ENCODE measurements at regions not wholly inside any gene's neighbourhood (a gene's known extent, or its start where the extent isn't known, plus 50 kb on each side); places are given as distances from the start of the nearest gene placed in this dataset.

DNA sequence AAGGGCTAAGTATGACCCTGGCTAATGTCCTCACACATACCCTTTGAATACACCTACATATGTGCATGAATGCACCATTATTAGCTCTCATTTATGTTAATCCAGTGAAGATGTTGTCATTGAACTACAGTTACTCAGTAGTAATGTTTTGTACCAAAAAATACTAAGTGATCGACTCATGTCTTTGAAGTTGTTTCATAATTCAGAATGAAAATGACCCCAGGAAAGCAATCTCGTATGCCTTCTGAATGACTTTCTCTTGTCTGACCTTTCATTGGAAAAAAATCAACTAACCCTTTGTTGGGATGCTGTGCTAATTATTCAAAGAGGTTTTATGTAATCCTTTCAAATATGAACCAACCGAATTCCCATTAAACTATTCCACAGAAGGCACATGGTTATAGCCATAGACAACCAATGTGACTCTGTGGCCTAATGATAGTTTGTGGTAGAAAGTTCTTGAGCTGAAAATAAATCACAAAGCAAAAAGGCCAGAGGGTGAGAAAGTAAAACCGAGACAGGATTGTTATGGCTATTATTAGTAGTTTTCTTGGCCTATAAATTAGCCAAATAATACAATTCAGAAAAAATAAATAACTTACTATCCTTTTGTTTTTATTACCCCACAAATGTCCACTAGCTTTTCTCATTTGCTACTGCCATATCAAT lies 86.8 kb upstream of the STARD13 start:
- no peaks in the 10 kb centered on the region for H3K79me2 ChIP-seq (ENCODE audit: control insufficient read depth, insufficient read depth, low read length)
- Mint-ChIP-seq H3K27me3 (peaks cover 11% of the 10 kb centered on the region), H3K4me3 (no peak overlapping the region), H3K4me1 (peaks cover 13% of the 10 kb centered on the region), H3K27ac (no peak overlapping the region), H3K9me3 (ENCODE audit: insufficient read depth) (no peaks in the 10 kb centered on the region)
- peaks cover 11 to 14% of the 10 kb centered on the region in 2 donors for H3K4me1 ChIP-seq (ENCODE audit: control insufficient read depth in 2 of 2, insufficient read depth in 2 of 2, low read length in 2 of 2)
- no peak overlapping the region for H3K4me2 ChIP-seq (replicated peaks; ENCODE audit: low read depth, low read length, poor library complexity, severe bottlenecking)
- no peak overlapping the region for H3K9ac ChIP-seq (ENCODE audit: low read length)
- ATAC-seq (ENCODE audit: low read depth) (no peak), DNase-seq (no peak)
- no peaks in the 10 kb centered on the region for H4K20me1 ChIP-seq (ENCODE audit: control insufficient read depth, insufficient read depth, low read length, poor library complexity, severe bottlenecking)
- CTCF ChIA-PET, result no interaction called here
- TF ChIP-seq, protein P1, sequence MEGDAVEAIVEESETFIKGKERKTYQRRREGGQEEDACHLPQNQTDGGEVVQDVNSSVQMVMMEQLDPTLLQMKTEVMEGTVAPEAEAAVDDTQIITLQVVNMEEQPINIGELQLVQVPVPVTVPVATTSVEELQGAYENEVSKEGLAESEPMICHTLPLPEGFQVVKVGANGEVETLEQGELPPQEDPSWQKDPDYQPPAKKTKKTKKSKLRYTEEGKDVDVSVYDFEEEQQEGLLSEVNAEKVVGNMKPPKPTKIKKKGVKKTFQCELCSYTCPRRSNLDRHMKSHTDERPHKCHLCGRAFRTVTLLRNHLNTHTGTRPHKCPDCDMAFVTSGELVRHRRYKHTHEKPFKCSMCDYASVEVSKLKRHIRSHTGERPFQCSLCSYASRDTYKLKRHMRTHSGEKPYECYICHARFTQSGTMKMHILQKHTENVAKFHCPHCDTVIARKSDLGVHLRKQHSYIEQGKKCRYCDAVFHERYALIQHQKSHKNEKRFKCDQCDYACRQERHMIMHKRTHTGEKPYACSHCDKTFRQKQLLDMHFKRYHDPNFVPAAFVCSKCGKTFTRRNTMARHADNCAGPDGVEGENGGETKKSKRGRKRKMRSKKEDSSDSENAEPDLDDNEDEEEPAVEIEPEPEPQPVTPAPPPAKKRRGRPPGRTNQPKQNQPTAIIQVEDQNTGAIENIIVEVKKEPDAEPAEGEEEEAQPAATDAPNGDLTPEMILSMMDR (IDR thresholded peaks at IDR 0.05), result no peak
- TF ChIP-seq EZH2 (IDR thresholded peaks at IDR 0.05; ENCODE audit: borderline replicate concordance, insufficient read depth, low read depth, low read length, poor library complexity, severe bottlenecking), result no peak
- peaks cover 0 to 2% (median 1%) of the 10 kb centered on the region in 3 donors for H3K9me3 ChIP-seq (ENCODE audit: control extremely low read depth in 1 of 3, control insufficient read depth in 2 of 3, insufficient read depth in 1 of 3, low read length in 2 of 3)
- POLR2A ChIA-PET, result no interaction called here
- WGBS (ENCODE audit: insufficient coverage), result 100% methylated on average over 1 of the region's 4 CpGs
- H3K4me3 ChIP-seq (ENCODE audit: control extremely low read depth in 1 of 5, extremely low read depth in 1 of 5, insufficient read depth in 1 of 5, low read depth in 2 of 5, low read length in 4 of 5), result no peak overlapping the region
- no peaks in the 10 kb centered on the region for H3K36me3 ChIP-seq (replicated peaks in 1 of 2; ENCODE audit: control extremely low read depth in 1 of 2, control insufficient read depth in 1 of 2, extremely low read depth in 1 of 2, insufficient read depth in 2 of 2, low read length in 1 of 2)
- no peak overlapping the region for H2AFZ ChIP-seq (ENCODE audit: insufficient read depth, low read depth, low read length, poor library complexity, severe bottlenecking)
- no peak overlapping the region for H3K27ac ChIP-seq (ENCODE audit: low read length in 2 of 2)
- intact Hi-C loops (cut with micrococcal nuclease), result no loop called here
- H3K27me3 ChIP-seq (replicated peaks in 1 of 4; ENCODE audit: control extremely low read depth in 1 of 4, control insufficient read depth in 3 of 4, insufficient read depth in 4 of 4, low read length in 3 of 4), result no peaks in the 10 kb centered on the region

- Mint-ChIP-seq H3K27ac (no peak overlapping the region), H3K27me3 (peaks cover 11% of the 10 kb centered on the region), H3K4me3 (no peak overlapping the region), H3K4me1 (peaks cover under 1% of the 10 kb centered on the region), H3K9me3 (ENCODE audit: insufficient read depth) (no peaks in the 10 kb centered on the region)
- ATAC-seq (ENCODE audit: low read depth), result no peak
- Histone ChIP-seq H4K20me1 (ENCODE audit: control insufficient read depth, insufficient read depth, low read length, poor library complexity, severe bottlenecking) (no peaks in the 10 kb centered on the region), H3K27ac (ENCODE audit: low read length in 2 of 2) (no peak overlapping the region), H3K4me3 (ENCODE audit: control extremely low read depth in 1 of 5, extremely low read depth in 1 of 5, insufficient read depth in 1 of 5, low read depth in 2 of 5, low read length in 4 of 5) (no peak overlapping the region), H3K4me2 (replicated peaks; ENCODE audit: low read depth, low read length, poor library complexity, severe bottlenecking) (no peak overlapping the region), H3K79me2 (ENCODE audit: control insufficient read depth, insufficient read depth, low read length) (no peaks in the 10 kb centered on the region), H3K9me3 (ENCODE audit: control extremely low read depth in 1 of 3, control insufficient read depth in 2 of 3, insufficient read depth in 1 of 3, low read length in 2 of 3) (peaks cover 0 to 2% (median 1%) of the 10 kb centered on the region in 3 donors), H2AFZ (ENCODE audit: insufficient read depth, low read depth, low read length, poor library complexity, severe bottlenecking) (no peak overlapping the region), H3K9ac (ENCODE audit: low read length) (no peak overlapping the region), H3K36me3 (replicated peaks in 1 of 2; ENCODE audit: control extremely low read depth in 1 of 2, control insufficient read depth in 1 of 2, extremely low read depth in 1 of 2, insufficient read depth in 2 of 2, low read length in 1 of 2) (no peaks in the 10 kb centered on the region), H3K4me1 (ENCODE audit: control insufficient read depth in 2 of 2, insufficient read depth in 2 of 2, low read length in 2 of 2) (peaks cover 0 to 1% of the 10 kb centered on the region in 2 donors), H3K27me3 (replicated peaks in 1 of 4; ENCODE audit: control extremely low read depth in 1 of 4, control insufficient read depth in 3 of 4, insufficient read depth in 4 of 4, low read length in 3 of 4) (no peaks in the 10 kb centered on the region)
- intact Hi-C loops (cut with micrococcal nuclease), result no loop called here
- no peak for TF ChIP-seq EZH2 (IDR thresholded peaks at IDR 0.05; ENCODE audit: borderline replicate concordance, insufficient read depth, low read depth, low read length, poor library complexity, severe bottlenecking)
- TF ChIP-seq, protein P1 (IDR thresholded peaks at IDR 0.05), result no peak
- DNase-seq, result no peak
- CTCF ChIA-PET, result no interaction called here
- POLR2A ChIA-PET, result no interaction called here
Measured at GRCh38 chr13:33373624-33374023, 88.1 kb upstream of the STARD13 start.

All from B cell (primary cell).